Urothelium cell line (cell line): ENCODE measurements at regions not wholly inside any gene's neighbourhood (a gene's known extent, or its start where the extent isn't known, plus 50 kb on each side); places are given as distances from the start of the nearest gene placed in this dataset.
"Not testable (repeated sequence)": the region's sequence is repeated elsewhere in the genome, so short reads cannot be mapped to it uniquely, and the experiment has no call there.

Source experiments
- DNase-seq: peaks from one replicate; pipeline ENCODE4 v3.0.0; 2011; ENCODE audit warnings: low spot score, mixed read lengths
- FAIRE-seq: peaks from 2 replicates; lab custom pipeline; 2011; peaks lifted over from hg19 to GRCh38; lab: Jason Lieb, UNC

DNA sequence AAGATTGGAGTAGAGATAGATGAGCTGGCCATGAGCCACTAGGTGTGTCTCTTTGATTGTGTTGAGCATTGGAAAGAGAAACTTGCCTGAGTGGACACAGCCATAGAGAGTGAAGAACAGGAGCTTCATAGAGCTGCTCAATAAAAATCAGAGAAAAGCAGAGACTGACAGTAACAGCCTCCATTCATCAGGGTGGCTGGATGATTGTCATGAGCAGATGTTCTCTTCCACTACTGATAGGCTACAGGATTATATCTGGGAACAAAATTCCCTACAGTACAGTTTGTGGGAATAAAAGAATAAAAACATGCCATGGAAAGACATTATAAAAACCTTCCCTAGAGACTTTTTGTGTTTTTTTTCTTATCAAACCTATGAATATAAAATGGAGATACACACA, 404.8 kb upstream of the ACVR2A start:
- DNase-seq (no peak), FAIRE-seq (no peak)

- DNase-seq (no peak), FAIRE-seq (no peak)
Measured at GRCh38 chr2:147438882-147439281, 405.9 kb upstream of the ACVR2A start.

DNA sequence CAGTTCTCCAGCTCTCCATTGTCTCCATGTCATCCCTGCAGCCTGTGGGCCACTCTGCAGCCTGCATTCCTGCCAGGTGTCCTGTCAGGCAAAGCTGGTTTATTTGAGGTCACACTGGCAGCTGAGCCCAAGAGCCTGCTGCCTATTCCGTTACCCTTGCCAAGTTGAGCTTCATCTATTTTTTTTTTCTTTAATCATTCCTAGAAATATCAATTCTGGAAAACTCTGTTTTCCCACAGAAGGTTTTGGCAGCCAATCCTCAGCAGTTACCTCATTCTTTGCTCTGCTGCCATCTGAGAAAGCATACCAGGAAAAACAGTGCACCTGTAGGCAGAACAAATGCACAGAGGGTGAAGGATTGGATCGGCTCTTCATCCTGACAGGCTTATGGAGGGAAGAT, 411.0 kb upstream of the ACVR2A start:
- FAIRE-seq = no peak

DNA sequence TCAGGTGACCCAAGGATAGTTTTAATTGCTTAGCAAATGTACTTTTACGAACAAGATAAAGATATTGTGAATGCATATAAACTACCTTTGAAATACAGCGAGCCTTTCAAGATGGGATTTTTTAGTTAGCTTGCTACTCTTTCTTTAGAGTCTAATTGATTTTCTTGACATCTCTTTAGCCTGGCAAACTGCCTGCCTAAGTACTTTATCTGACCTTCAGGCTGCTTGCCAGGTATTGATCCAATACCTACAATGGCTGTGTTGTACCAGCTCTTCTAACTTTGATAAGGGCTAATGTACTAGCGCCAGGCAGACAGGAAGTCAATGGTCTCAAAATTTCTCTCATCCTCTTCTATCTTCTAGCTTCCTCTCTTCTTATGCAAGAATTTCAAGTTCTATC, 414.4 kb upstream of the ACVR2A start:
- DNase-seq (no peak), FAIRE-seq (no peak)

More for the DNA sequence above, 411.0 kb upstream of the ACVR2A start:
- no peak for DNase-seq

DNA sequence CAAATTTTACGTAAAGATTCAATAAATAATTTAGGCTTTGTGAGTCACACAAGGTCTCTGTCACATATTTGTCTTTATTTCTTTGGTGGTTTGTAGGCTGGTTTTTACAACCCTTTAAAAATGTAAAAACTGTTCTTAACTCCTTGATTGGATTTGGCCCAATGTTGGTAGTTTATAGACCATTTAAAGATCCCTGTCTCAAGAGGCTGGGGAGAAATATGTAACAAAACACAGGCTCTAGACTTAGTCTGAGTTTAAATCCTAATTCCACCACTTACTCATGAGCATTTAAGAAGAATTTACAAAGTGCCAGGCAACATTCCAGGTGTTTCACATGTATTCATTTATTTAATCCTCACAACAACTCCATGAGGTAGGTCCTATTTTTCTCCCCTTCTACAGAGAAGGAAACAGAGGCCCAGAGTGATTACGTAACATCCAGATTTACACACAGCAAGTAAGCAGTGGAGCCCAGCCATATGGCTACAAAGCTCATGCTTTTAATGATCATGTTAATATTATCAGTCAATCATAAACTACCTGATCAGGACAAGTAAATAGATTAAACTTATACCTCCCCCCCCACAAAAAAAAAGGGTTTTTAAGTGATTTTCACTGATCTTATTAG, 416.6 kb upstream of the ACVR2A start:
- DNase-seq (no peak), FAIRE-seq (no peak)

- DNase-seq (no peak), FAIRE-seq (no peak)
Measured at GRCh38 chr2:147425437-147426029, 419.3 kb upstream of the ACVR2A start.

GRCh38 chr2:147424766-147425165, 420.1 kb upstream of the ACVR2A start:
- DNase-seq (no peak), FAIRE-seq (no peak)

GRCh38 chr2:147420947-147421675, 423.7 kb upstream of the ACVR2A start:
- no peak for FAIRE-seq
- DNase-seq = no peak

DNA sequence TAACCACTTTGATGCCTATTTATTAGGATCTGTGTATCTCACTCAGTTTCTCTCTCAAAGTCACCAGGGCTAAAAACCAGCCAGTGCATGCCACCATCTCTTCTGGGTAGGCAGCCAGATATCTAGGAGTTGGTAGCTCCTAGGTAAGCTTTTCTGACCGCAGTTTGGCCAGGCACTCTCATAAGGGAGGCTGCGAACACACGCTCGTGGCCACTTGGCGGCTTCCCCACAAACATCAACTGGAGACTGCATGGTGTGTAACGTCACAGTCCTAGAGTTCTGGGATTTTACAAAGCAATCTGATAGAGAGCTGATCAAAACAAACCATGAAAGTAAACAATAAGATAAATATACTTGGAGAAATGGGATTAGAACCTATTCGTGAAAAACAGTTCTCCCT, 424.3 kb upstream of the ACVR2A start:
- FAIRE-seq (no peak), DNase-seq (no peak)

DNA sequence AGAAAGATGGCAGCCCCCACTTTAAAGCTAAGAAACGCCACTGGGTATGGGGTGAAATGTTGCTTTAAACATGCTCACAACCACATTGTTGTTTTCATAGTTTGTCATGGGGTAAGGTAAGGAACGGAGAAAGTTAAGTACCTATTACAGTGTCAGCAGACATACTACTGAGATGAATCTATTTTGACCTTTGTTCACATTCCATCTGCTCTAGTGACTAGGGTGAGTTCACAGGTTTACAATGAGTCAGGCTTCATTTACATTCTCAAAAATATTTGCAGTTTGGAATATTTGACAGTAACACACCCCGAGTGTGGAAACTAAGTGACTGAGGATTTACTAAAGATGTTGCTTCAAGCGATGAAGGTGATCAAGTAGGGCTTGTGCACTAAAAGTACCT, 428.7 kb upstream of the ACVR2A start:
- DNase-seq (peak; percentile 23), FAIRE-seq (no peak)

DNA sequence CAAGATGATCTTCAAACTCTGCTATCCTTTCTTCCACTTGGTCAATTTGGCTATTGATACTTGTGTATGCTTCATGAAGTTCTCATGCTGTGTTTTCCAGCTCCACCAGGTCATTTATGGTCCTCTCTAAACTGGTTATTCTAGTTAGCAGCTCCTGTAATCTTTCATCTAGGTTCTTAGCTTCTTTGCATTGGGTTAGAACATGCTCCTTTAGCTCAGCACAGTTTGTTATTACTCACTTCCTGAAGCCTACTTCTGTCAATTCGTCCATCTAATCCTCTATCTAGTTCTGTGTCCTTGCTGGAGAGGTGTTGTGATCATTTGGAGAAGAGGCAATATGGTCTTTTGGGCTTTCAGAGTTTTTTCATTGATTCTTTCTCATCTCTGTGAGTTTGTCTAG, 430.2 kb upstream of the ACVR2A start:
- FAIRE-seq, DNase-seq: not testable (repeated sequence)

- no peak for DNase-seq
- FAIRE-seq = no peak
Measured at GRCh38 chr2:147408357-147408756, 436.5 kb upstream of the ACVR2A start.

- no peak for FAIRE-seq
- no peak for DNase-seq
Measured at GRCh38 chr2:147405651-147406050, 439.2 kb upstream of the ACVR2A start.

GRCh38 chr2:147398996-147399395, 445.8 kb upstream of the ACVR2A start:
- FAIRE-seq = no peak

GRCh38 chr2:147398301-147398700, 446.5 kb upstream of the ACVR2A start:
- FAIRE-seq = no peak
- no peak for DNase-seq

More at GRCh38 chr2:147398996-147399395, 445.8 kb upstream of the ACVR2A start:
- no peak for DNase-seq

GRCh38 chr2:147396890-147397289, 447.9 kb upstream of the ACVR2A start:
- no peak for DNase-seq
- no peak for FAIRE-seq

GRCh38 chr2:147394179-147394790, 450.5 kb upstream of the ACVR2A start:
- DNase-seq (no peak), FAIRE-seq (no peak)

DNA sequence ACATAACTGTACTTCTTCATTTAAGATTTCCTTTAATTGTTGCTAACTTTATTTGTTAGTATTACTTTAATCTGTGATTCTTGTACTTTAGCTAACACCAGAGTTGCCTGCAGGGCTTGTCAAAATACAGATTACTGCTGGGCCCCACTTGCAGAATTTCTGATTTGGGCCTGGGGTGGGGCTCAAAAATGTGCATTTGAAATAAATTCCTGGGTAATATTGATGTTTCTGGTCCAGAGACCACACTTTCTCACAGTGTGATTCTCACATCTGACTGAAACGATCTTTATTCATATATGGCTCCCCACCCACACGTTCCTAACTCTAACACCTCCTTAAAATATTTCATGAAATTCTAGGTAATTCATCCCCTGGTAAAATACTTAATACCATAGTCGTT, 452.6 kb upstream of the ACVR2A start:
- no peak for DNase-seq
- no peak for FAIRE-seq

- FAIRE-seq = no peak
Measured at GRCh38 chr2:147390475-147390874, 454.4 kb upstream of the ACVR2A start.

GRCh38 chr2:147389218-147389617, 455.6 kb upstream of the ACVR2A start:
- no peak for FAIRE-seq

More at GRCh38 chr2:147390475-147390874, 454.4 kb upstream of the ACVR2A start:
- no peak for DNase-seq

GRCh38 chr2:147388217-147388616, 456.6 kb upstream of the ACVR2A start:
- DNase-seq = no peak

More at GRCh38 chr2:147389218-147389617, 455.6 kb upstream of the ACVR2A start:
- no peak for DNase-seq

GRCh38 chr2:147386284-147386683, 458.5 kb upstream of the ACVR2A start:
- no peak for DNase-seq
- no peak for FAIRE-seq

More at GRCh38 chr2:147388217-147388616, 456.6 kb upstream of the ACVR2A start:
- no peak for FAIRE-seq
